ENCODE measurements at regions not wholly inside any gene's neighbourhood (a gene's known extent, or its start where the extent isn't known, plus 50 kb on each side); places are given as distances from the start of the nearest gene placed in this dataset.

DNA sequence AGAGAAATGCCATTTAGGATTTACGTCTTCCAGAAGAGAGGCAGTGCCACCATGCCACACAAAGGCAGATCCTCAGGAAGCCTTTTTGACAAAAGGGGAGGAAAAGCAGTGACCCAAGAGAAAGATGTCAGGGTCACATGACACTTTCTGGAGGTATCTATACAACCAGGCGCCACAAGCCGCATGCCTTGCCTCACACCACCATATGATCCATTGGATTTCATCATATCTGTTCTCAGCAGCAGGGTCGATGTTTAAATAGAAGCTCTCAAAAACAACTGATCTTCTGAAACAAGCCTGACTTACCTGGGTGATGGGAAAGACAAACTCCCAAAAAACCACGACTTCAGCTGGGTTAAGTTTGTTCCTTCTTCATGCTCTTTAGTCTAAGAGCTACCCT is 52.5 kb upstream of the UNC5B start:
- H3K4me3 Mint-ChIP-seq: no peak overlapping the region
- peaks cover 0 to 9% of the 10 kb centered on the region in 2 donors for H3K4me1 Mint-ChIP-seq (ENCODE audit: low read depth in 2 of 2)
- ATAC-seq: no peak

GRCh38 chr10:71161425-71161824 is 50.9 kb upstream of the UNC5B start:
- peaks cover 10 to 19% of the 10 kb centered on the region in 2 donors for H3K27me3 Mint-ChIP-seq
- peaks cover 0 to 9% of the 10 kb centered on the region in 2 donors for H3K4me1 Mint-ChIP-seq (ENCODE audit: low read depth in 2 of 2)
- DNase-seq (ENCODE audit: low spot score) (no peak), ATAC-seq (no peak)
- no peak overlapping the region for H3K4me3 Mint-ChIP-seq
- no peak overlapping the region for H3K27ac Mint-ChIP-seq
- H3K9me3 Mint-ChIP-seq: no peaks in the 10 kb centered on the region
- H3K36me3 Mint-ChIP-seq: no peaks in the 10 kb centered on the region

More for the DNA sequence above, 52.5 kb upstream of the UNC5B start:
- H3K27ac Mint-ChIP-seq: no peak overlapping the region
- H3K9me3 Mint-ChIP-seq: no peaks in the 10 kb centered on the region
- peaks cover 5 to 18% of the 10 kb centered on the region in 2 donors for H3K27me3 Mint-ChIP-seq
- H3K36me3 Mint-ChIP-seq: no peaks in the 10 kb centered on the region
- no peak for DNase-seq (ENCODE audit: low spot score)

Measured in natural killer cell treated with Interleukin-12 subunit alpha and Interleukin-12 subunit beta and Interleukin-15 and Interleukin-18, amount 100 ng/mL, for 72 hours (primary cell).